HG03095 (cell line): ENCODE measurements at regions not wholly inside any gene's neighbourhood (a gene's known extent, or its start where the extent isn't known, plus 50 kb on each side); places are given as distances from the start of the nearest gene placed in this dataset.

Source experiments
- ATAC-seq: cut with Tn5 transposase; IDR thresholded peaks from one replicate; pipeline ENCODE4 v1.9.1; 2021; ENCODE audit warnings: moderate library complexity; ENCODE audit not compliant: unreplicated experiment

DNA sequence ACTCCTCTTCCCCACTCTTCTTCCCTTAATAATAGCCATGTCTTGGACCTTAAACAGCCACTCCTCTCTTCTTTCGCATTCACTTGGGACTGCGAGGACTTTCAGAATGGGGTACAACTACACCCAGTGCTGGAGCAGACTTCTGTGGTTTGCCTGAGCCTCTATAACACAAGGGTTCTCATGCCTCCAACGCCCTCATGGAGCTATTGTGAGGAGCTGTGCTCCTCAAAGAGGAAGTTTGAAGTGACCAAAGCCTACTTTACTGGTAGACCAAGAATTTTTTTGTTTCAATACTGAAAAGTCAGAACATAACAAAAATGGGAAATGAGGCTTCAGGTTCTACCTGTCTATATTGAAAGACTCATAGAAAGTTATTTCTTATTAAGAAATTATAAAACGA is 316.4 kb downstream of the PIK3R1 start:
- ATAC-seq, result no peak

DNA sequence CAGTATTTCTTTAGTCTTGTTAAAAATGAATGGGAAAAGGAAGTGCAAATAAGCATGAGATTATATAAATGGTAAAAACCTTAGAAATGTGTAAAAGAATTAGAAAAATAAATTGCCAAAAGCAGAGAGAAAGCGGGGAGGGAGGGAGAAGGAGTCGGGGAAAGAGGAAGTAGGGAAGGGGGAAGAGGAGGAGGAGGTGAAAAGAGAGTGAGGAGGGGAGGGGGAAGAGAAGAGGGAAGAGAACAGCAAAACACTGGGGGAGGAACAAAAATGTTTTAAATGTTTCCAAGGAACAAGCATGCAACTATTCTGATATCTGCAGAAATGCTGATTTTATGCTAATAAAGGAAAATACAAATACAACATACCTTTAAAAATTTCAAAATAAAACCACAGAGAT is 317.5 kb downstream of the PIK3R1 start:
- no peak for ATAC-seq

DNA sequence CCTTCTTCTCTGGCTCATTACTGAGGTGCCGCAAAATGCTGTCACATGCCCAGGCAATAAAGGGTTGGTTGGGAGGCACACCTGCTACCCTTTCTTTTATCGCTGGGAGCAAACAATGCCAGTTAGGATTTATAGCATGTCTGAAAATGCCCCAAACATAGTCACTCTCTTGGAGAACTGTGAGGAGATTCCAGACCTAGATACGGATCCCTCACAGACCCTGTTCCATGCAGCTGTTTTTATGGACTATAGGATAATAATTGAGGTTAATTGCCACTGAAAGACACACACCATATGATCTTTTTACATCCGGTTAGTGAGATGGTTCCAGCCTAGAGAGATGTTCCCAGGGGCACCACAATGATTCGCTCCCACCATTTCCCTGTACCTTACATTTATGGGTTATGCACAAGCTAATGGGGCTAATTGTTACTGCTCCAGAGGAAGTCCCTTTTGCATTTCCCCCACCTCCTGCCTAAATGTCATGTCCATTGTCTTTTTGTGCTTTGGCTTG is 318.1 kb downstream of the PIK3R1 start:
- no peak for ATAC-seq

DNA sequence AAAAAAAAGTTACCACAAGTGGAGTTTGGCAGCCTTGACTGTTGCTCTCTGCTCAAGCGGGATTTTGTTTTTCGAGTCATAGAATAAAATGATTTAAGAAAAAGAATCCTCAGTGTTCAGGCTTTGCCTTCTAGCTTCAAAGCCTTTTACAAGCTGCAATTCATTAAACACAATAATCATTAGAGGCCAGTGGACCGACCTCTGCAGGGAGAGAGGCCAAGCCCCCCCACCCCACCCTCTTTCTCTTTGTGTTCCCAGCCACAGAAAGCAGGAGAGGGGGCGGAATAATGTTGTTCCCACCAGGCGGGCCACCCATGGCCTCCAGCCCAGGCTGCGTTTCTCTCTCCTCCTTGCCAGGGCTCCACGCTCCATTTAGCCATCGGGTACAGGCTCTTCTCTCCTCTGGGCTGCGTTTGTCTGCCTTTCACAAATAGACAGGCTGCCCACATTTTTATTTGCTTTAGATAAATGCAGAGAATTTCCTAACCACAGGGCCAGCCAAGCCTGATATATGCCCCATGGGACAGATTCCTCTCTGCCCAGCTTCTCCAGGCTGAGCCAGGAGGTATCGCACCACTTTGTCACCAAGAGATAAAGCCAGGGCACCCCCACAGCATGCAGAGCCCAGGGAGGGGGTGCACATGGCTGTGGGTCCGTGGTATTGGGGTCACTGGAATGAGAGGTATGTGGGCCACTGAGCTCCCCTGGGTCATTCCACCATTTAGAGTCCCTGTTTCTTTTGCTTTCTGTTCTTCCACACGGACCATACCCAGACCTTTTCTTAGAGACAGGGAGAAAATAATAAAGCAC is 318.8 kb downstream of the PIK3R1 start:
- ATAC-seq, result no peak

DNA sequence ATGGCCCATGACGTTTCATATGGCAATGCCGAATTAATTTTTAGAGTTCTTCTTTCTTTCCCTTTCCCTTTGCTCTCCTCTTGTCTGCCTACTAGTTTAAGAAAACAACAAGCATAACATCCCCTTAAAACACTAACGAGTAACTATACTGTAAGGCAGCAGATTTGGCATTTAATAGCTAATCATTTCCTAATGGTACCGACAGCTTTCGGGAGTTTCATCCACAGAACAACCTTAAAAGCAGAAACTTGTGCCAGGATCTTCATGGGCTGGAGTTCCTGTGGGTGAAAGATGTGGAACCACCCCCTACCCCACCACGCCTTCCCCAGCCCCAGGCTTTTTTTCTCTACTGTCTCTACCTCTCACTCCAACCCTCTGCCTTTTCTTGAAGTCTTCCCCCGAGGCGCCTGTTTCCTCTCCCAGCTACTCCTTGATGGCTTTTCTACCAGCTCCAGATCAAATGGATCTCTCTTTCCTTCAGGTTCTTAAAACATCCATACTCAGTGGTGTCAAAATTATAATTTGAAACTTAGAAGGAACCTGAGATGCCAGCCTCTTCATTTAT is 319.5 kb downstream of the PIK3R1 start:
- no peak for ATAC-seq

DNA sequence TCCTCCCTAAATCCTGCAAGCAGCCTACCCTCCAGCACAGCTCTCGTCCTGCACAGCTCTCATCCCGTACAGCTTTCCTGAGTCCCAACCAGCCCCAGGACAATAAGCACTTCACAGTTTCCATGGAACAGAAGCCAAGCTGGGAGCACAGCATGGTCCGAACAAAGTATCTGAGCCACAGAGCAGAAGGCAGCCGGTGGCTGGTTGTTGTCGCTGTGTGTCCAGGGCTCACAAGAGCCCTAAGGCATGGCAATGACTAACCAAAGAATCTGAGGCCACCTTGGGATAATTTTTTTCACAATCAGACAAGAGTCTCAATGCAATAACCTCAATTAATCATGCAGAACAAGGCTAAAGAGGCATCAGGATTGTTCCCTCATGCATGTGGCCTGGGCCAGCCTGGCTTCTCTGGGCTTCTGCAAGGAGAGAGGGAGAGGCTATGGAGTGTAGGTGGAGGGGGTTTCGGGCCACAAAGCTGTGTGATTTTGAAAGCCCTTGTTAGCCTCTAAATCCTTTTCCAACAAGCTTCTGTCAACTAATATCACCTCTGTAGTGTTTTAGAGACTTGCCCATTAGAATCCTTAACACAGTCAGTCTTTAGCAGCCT is 323.4 kb downstream of the PIK3R1 start:
- ATAC-seq, result no peak

DNA sequence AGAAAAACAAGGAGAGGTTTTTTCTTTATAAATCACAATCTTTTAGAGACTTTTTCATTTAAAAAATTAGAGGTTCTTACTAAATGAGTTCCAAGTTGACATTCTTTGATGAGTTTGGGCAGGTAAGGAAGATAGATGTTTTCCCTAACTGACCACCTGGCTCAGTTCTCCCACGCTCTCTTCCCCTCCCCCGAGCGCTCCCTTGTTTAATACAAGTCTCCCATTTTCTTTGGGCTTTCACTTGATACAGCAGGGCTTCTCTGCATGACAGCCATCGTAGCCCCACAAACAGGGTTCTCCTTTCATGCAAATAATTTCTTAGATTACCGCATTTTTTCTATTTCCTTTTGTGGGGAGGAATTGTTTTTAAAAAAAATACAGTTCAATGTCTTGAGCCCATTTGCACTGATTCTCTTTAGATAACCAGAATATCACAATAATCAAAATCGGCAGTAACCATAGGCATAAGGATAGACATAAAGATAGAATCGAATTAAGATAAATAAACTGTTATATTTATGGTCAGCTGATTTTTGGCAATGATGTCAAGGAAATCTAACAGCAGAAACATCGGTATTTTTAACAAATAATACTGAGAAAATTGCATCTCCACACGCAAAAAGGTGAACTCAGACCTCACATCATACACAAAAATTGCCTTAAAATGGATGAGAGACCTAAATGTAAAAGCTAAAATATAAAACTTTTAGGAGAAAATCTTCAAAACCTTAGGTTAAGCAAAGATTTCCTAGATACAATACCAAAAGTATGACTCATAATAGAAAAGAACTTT is 325.4 kb downstream of the PIK3R1 start:
- ATAC-seq, result no peak

DNA sequence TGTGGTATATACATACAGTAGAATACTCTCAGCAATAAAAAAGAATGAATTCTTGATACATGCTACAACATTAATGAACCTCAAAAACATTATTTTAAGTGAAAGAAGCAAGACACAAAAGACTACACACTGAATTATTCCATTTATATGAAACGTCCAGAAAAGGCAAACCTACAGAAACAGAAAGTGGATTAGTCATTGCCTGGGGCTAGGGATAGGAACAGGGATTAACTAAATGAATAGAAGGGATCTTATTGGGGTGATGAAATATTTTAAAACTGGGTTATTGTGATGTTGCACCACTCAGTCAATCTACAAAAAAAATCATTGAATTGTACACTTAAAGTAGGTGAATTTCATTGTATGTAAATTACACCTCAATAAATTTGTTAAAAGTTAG is 326.7 kb downstream of the PIK3R1 start:
- ATAC-seq, result no peak

DNA sequence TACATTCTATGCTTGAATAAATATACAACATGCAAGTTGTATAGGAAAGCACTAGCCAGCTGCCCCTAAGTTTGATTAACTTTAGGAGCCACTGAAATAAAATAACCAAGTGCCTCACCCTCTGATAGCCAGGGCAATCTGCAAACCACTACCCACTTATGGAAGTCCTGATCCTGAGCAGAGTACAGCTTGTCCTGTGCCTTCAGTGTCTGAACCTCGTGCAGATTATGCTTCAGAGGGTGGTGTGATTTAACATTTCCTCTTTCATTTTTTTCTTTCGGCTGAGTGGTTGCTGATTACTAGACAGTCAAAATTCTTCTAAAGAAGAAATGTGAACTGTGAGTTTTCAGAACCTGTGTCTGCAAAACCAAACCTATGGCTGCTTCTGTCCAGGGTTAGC is 327.7 kb downstream of the PIK3R1 start:
- ATAC-seq, result no peak

DNA sequence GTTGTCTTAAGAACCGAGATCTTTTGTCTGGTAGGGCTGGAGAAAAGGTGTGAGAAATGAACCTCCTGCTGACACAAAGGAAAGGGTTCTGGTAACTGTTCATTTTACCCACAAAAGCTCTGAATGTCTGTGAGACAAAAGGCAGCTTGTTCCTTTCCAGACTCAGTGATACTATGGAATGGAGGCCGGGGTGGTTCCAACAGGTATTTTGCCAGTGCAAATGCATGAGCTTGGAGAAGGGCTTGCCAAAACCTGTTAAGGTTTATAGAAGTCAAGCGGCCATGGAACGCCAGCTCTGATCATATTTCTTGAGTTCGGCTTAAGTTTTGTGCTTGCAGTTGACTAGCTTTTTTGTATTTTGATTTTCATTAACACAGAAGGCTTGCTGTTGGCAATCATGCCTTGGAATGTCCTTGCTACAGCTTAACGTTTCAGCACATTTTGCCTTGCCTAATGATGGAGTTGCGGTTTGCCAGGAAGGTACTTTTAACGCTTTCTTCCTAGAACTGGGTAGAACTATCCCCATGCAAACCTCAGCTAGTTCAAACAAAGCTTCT is 328.6 kb downstream of the PIK3R1 start:
- ATAC-seq, result no peak

DNA sequence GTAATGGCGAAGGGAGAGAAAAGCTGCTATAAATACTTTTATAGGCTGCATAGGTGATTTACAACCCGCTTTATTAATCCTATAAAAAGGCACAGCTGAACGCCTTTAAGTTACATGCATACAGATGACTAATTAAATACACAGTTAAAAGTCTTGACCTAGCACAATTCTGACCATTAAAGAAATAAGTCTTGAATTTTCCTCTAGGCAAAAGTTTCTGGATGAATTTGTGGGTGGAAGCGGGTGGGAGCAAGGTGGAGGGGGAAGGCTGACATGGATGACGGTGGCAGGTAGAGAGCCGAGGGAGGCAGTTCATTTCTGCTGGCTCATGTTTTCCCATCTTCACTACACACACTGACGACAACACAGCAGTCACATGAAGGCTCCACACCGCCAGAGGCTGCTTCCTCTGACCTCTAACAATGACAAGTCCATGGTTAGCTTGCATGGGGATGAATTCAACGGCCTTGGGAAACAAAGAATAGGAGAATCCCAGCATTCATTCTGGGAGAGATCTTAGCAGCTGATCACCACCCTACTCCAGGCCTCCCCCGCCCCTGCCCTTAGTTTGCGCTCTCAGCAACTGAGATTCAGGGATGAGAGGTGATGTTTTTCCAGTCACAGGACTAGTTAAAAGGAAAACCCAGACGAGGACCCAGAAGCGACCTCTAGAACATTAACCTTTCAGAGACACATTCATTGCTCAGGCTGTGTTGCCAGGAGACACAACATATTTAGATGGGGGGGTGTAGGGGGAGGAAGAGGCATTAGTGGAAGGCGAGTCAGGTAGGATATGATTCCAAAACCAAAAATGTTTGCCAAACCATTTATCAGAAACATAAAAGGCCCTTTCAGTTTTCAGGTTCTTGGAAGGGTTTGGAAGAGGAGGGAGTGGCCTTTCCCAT is 329.3 kb downstream of the PIK3R1 start:
- ATAC-seq, result no peak

DNA sequence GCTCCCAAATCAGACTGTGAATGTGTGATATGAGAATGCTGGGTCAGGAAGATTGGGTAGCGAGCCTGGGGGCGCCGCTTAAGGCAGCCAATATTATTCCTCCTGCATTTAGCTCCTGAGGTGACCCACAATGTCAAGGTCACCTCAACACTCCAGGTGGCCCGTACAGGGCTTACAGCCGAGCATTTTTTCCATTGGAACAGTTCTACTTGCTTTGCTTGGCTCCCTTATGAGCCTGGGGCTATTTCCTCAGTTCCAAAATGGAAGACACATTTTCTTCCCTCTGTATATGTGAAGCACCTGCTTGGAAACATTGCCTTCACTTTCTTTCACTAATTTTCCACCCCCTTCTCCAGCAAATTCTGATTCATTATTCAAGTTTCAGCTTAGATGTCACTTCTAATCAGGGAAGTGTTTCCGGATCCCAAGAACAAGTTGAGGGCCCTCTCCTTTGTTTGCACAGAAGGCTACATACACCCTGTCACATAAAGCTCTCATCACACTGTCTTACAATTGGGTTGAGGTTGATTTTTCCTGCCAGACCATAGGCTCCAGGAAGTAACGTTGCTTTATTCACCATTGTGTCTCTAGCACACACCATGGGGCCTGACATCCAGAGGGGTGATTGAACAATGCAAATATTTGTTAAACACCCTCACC is 330.2 kb downstream of the PIK3R1 start:
- no peak for ATAC-seq

DNA sequence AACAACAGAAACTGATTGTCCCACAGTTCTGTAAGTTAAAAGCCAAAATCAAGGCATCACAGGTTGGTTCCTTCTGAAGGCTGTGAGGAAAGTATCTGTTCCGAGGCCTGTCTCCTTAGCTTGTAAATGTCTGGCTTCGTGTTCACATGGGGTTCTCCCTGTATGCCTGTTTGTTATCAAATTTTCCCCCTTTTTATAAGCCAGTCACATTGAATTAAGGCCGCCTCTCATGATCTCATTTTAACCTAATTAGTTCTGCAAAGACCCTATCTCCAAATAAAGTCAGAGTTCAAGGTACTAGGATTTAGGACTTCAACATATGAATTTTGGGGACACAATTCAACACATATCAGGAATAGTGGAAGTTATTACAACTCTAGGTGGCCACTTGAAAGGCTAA is 331.5 kb downstream of the PIK3R1 start:
- ATAC-seq, result no peak

DNA sequence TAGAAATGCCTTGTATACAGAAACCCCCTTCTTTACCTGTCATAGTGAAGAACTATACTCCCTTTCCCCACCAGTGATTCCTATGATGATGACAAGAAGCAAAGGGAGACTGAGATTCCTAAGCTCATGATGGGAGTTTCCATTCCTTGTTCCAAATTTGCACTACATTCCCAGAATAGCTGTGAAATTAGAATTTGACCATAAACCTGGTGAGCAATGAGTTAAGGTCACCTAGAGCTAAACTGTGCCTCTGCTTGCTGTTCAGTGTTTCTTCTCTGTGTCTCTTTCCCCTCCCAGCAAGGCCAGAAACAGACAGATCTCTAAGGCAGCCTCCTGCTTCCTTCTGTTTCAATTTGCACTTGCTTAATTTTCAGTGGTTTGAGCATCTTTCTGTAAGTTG is 332.1 kb downstream of the PIK3R1 start:
- ATAC-seq, result no peak

DNA sequence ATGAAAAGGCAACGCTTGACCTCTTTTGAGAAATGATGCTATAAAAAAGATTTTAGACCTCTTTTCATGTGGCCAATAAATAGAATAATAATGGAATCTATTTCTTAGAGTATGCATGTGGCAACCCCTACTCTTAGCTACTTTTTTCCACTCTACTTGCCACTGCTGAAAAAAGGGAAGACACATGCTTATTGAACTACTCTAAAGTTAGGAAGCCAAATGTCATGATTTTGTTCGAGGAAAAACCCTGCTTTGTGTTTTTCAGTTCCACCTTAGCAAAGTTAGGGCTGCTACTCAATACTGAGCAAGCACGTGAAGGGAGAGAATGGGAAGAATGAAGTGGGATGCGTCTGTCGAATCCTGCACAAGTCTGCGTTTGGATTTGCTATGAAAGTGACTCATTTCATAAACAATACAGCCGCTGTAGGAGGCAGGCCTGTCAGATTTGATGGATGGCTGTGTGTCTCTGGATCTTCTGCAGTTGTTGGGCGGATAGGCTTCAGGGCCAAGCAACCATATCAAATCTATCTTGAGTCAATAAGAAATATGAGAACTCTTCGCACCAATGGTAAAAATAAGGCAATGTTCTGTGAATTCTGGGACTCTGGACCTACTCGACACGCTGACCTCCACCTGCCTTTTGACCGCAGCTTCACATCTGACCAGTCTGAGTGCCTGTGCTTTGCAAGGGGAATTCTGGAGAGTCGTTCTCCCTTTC is 333.6 kb downstream of the PIK3R1 start:
- ATAC-seq, result no peak

DNA sequence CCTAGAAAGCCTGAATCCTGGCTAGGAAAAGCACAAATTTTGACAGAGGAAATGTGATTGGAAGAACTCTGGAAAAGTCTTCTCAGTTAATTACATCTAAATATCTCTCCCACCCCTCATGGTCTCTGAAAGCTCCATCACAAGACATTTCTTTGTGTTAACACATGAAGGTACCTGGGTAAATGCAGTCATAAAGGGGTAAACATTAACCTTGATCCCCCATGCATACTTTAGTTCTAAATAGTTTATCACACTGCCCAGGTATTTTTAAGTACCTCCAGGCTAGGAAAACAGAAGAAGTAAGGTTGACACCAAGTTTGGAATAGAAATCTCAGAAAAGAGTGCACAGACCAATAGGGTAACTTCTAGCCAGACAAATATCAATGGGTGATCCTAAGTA is 334.5 kb downstream of the PIK3R1 start:
- no peak for ATAC-seq

DNA sequence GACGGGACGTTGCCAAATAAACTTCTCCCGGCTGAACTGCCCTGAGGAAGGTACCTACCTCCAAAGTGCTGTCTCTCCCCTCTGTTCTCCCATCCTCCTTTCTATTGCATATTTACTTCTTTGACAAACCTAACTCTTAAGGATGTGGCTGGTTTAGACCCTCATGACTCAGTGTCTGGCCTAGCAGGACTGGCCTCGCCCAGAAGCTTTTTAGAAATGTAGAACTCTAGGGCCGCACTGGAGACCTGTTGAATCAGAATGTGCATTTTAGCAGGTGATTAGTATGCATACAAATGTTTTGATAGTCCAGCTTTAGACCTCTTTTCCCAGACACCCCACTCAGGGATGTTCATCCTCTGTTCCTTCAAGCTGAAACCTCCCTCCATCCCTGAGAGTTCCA is 335.9 kb downstream of the PIK3R1 start:
- ATAC-seq, result no peak

DNA sequence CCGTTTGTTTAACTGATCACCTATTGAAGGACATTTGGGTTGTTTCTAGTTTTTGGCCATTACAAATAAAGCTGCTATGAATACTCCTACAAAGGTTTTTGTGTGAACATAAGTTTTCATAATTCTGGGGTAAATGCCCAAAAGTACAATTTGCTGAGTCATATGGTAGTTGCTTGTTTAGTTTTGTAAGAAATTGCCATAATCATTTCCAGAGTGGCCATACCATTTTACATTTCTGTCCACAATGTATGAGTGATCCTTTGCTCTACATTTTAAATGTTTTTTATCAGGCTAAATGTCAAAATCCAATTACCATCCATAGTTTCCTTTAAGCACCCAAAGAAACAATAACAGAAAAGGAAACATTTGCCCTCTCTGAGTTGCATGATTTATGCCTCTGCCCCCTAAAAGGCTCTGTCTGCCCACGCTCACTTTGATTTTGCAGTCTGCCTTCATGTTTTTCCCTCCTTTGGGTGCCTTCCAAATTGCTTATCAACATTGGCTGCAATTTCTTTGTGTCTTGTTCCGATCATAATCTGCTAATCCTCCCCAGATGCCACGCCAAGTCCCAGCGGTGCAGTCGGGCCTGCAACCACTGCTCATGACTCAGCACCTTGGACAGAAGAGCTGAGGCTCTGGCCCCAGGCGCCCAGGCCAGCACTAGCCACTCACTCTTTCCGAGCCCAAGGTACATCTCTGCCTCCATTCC is 339.2 kb downstream of the PIK3R1 start:
- no peak for ATAC-seq
